ENCODE measurements at regions not wholly inside any gene's neighbourhood (a gene's known extent, or its start where the extent isn't known, plus 50 kb on each side); places are given as distances from the start of the nearest gene placed in this dataset.

- TF ChIP-seq, protein P1, sequence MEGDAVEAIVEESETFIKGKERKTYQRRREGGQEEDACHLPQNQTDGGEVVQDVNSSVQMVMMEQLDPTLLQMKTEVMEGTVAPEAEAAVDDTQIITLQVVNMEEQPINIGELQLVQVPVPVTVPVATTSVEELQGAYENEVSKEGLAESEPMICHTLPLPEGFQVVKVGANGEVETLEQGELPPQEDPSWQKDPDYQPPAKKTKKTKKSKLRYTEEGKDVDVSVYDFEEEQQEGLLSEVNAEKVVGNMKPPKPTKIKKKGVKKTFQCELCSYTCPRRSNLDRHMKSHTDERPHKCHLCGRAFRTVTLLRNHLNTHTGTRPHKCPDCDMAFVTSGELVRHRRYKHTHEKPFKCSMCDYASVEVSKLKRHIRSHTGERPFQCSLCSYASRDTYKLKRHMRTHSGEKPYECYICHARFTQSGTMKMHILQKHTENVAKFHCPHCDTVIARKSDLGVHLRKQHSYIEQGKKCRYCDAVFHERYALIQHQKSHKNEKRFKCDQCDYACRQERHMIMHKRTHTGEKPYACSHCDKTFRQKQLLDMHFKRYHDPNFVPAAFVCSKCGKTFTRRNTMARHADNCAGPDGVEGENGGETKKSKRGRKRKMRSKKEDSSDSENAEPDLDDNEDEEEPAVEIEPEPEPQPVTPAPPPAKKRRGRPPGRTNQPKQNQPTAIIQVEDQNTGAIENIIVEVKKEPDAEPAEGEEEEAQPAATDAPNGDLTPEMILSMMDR (IDR thresholded peaks at IDR 0.05): no peak
- TF ChIP-seq POLR2A (IDR thresholded peaks at IDR 0.05): no peak
Measured at GRCh38 chr11:134497586-134497985, 85.5 kb upstream of the B3GAT1 start.

All from prostate gland (tissue), 2 donors.